Endodermal cell (in vitro differentiated cells): ENCODE measurements at regions not wholly inside any gene's neighbourhood (a gene's known extent, or its start where the extent isn't known, plus 50 kb on each side); places are given as distances from the start of the nearest gene placed in this dataset.

ENCODE experiments used
- DNase-seq: peaks from one replicate; pipeline ENCODE4 v3.0.0-alpha.2; 2017
- H3K27ac ChIP-seq: 2 replicates; pipeline ENCODE4 v1.5.1; 2013; ENCODE audit warnings: mild to moderate bottlenecking, low read depth, low read length, moderate library complexity
- H3K27me3 ChIP-seq: 2 replicates; pipeline ENCODE4 v1.6.1; 2013; ENCODE audit warnings: mild to moderate bottlenecking, low read length, moderate library complexity; ENCODE audit not compliant: insufficient read depth, control insufficient read depth, poor library complexity, severe bottlenecking
- H3K36me3 ChIP-seq: 2 replicates; pipeline ENCODE4 v1.7.0; 2013; ENCODE audit warnings: mild to moderate bottlenecking, low read length, moderate library complexity; ENCODE audit not compliant: control insufficient read depth, insufficient read depth
- H3K4me1 ChIP-seq: one replicate; pipeline ENCODE4 v1.7.0; 2013; ENCODE audit warnings: low read length; ENCODE audit not compliant: control insufficient read depth, insufficient read depth
- H3K4me3 ChIP-seq: 2 replicates; pipeline ENCODE4 v1.5.1; 2013; ENCODE audit warnings: mild to moderate bottlenecking, low read length, moderate library complexity
- H3K9ac ChIP-seq: 2 replicates; pipeline ENCODE4 v1.6.1; 2013; ENCODE audit warnings: mild to moderate bottlenecking, low read length, moderate library complexity; ENCODE audit not compliant: poor library complexity, severe bottlenecking; ENCODE audit errors: extremely low read depth
- H3K9me3 ChIP-seq: 2 replicates; pipeline ENCODE4 v1.6.1; 2013; ENCODE audit warnings: mild to moderate bottlenecking, low read length, moderate library complexity; ENCODE audit not compliant: control insufficient read depth
- H3K27ac Mint-ChIP-seq: 2 replicates; pipeline ENCODE4 v1.8.0; 2020; ENCODE audit warnings: mixed read lengths
- H3K27me3 Mint-ChIP-seq: 2 replicates; pipeline ENCODE4 v1.8.0; 2021; ENCODE audit warnings: mild to moderate bottlenecking, mixed read lengths; ENCODE audit not compliant: insufficient read depth
- H3K36me3 Mint-ChIP-seq: 2 replicates; pipeline ENCODE4 v1.8.0; 2020; ENCODE audit warnings: low read depth, mixed read lengths
- H3K4me1 Mint-ChIP-seq: 2 replicates; pipeline ENCODE4 v1.8.0; 2020; ENCODE audit warnings: mixed read lengths
- H3K4me3 Mint-ChIP-seq: 2 replicates; pipeline ENCODE4 v1.8.0; 2020; ENCODE audit warnings: mild to moderate bottlenecking, moderate library complexity, mixed read lengths
- H3K9me3 Mint-ChIP-seq: 2 replicates; pipeline ENCODE4 v1.8.0; 2020; ENCODE audit warnings: mild to moderate bottlenecking, mixed read lengths
- CTCF ChIP-seq: fragments of 200-600 bp; sonication (generic); conservative IDR thresholded peaks from 2 replicates; pipeline ENCODE4 v1.5.0; 2021; ENCODE audit warnings: antibody characterized with exemption, mild to moderate bottlenecking
- WGBS, 2 experiments: methylation state at CpG; one replicate each; pipeline versions ENCODE4 v1.1.5 to v1.1.7; 2013; ENCODE audit warnings: missing lambda C conversion rate in 2 of 2, mixed read lengths in 1 of 2; ENCODE audit not compliant: insufficient coverage in 1 of 2, insufficient read length in 1 of 2; 5-methylcytosine and 5-hydroxymethylcytosine counted together

- Mint-ChIP-seq H3K4me3 (no peak overlapping the region), H3K4me1 (peaks cover 16% of the 10 kb centered on the region), H3K27me3 (peaks cover 3% of the 10 kb centered on the region), H3K9me3 (no peaks in the 10 kb centered on the region), H3K27ac (no peak overlapping the region), H3K36me3 (no peaks in the 10 kb centered on the region)
- no peak for TF ChIP-seq CTCF
- no peak overlapping the region for H3K27ac ChIP-seq
- H3K4me1 ChIP-seq: peaks cover 10% of the 10 kb centered on the region
- H3K4me3 ChIP-seq: no peak overlapping the region
- H3K9ac ChIP-seq: no peak overlapping the region
- 91 to 100% methylated on average over 1 to 3 of the region's 3 CpGs for WGBS, 2 experiments
- no peaks in the 10 kb centered on the region for H3K27me3 ChIP-seq
- H3K9me3 ChIP-seq: no peaks in the 10 kb centered on the region
- no peaks in the 10 kb centered on the region for H3K36me3 ChIP-seq
- no peak for DNase-seq
Observed at GRCh38 chr10:10629512-10629911, 388.2 kb upstream of the CELF2 start.

GRCh38 chr10:10630281-10630680 is 387.4 kb upstream of the CELF2 start:
- peaks cover 10% of the 10 kb centered on the region for H3K4me1 ChIP-seq
- H3K27ac ChIP-seq: no peak overlapping the region
- Mint-ChIP-seq H3K27me3 (peaks cover 3% of the 10 kb centered on the region), H3K4me3 (no peak overlapping the region), H3K27ac (no peak overlapping the region), H3K4me1 (peaks cover 16% of the 10 kb centered on the region), H3K9me3 (no peaks in the 10 kb centered on the region), H3K36me3 (no peaks in the 10 kb centered on the region)
- H3K27me3 ChIP-seq: no peaks in the 10 kb centered on the region
- 78% methylated on average over 3 of the region's 3 CpGs; no CpG with 5 or more reads in 1 of the 2 experiments for WGBS, 2 experiments
- DNase-seq: no peak
- no peak for TF ChIP-seq CTCF
- no peaks in the 10 kb centered on the region for H3K36me3 ChIP-seq
- no peak overlapping the region for H3K9ac ChIP-seq
- no peaks in the 10 kb centered on the region for H3K9me3 ChIP-seq
- no peak overlapping the region for H3K4me3 ChIP-seq

- no peak overlapping the region for H3K4me3 ChIP-seq
- H3K4me1 Mint-ChIP-seq: peaks cover 16% of the 10 kb centered on the region
- no peak overlapping the region for H3K27ac Mint-ChIP-seq
Observed at GRCh38 chr10:10630782-10631181, 386.9 kb upstream of the CELF2 start.

More at GRCh38 chr10:10630782-10631181, 386.9 kb upstream of the CELF2 start:
- Histone ChIP-seq H3K27me3 (no peaks in the 10 kb centered on the region), H3K9ac (no peak overlapping the region), H3K36me3 (no peaks in the 10 kb centered on the region), H3K4me1 (peaks cover 10% of the 10 kb centered on the region), H3K27ac (no peak overlapping the region), H3K9me3 (no peaks in the 10 kb centered on the region)
- 92 to 95% methylated on average over 4 of the region's 4 CpGs for WGBS, 2 experiments
- H3K27me3 Mint-ChIP-seq: peaks cover 3% of the 10 kb centered on the region
- no peaks in the 10 kb centered on the region for H3K9me3 Mint-ChIP-seq
- H3K4me3 Mint-ChIP-seq: no peak overlapping the region
- no peak for DNase-seq
- H3K36me3 Mint-ChIP-seq: no peaks in the 10 kb centered on the region
- TF ChIP-seq CTCF: no peak
